SK-N-MC (cell line): ENCODE measurements at regions not wholly inside any gene's neighbourhood (a gene's known extent, or its start where the extent isn't known, plus 50 kb on each side); places are given as distances from the start of the nearest gene placed in this dataset.

Source experiments
- DNase-seq: peaks from one replicate; pipeline ENCODE4 v3.0.0-alpha.2; 2011; ENCODE audit warnings: low read depth, low spot score
- H3K27ac ChIP-seq: fragments of 200-600 bp; sonication (generic); 2 replicates; pipeline ENCODE4 v1.5.1; 2016; ENCODE audit warnings: mixed run types
- H3K36me3 ChIP-seq: fragments of 200-600 bp; sonication (generic); 2 replicates; pipeline ENCODE4 v1.6.1; 2017; ENCODE audit warnings: antibody characterized with exemption, low read length, mixed read lengths; ENCODE audit not compliant: insufficient read depth
- H3K4me3 ChIP-seq: fragments of 200-600 bp; sonication (generic); 2 replicates; pipeline ENCODE4 v1.5.1; 2016
- H3K9ac ChIP-seq: fragments of 200-600 bp; sonication (generic); 2 replicates; pipeline ENCODE4 v1.8.0; 2017; ENCODE audit warnings: mixed run types, mixed read lengths; ENCODE audit not compliant: insufficient read length
- H3K9me3 ChIP-seq: fragments of 200-600 bp; sonication (generic); 2 replicates; pipeline ENCODE4 v1.6.1; 2017; ENCODE audit warnings: low read depth, mild to moderate bottlenecking, antibody characterized with exemption, low read length, moderate library complexity, mixed read lengths
- EZH2 ChIP-seq: fragments of 200-600 bp; sonication (generic); IDR thresholded peaks from one replicate; pipeline ENCODE4 v1.6.1; 2017; ENCODE audit warnings: antibody characterized with exemption
- FOXP2 ChIP-seq: optimal IDR thresholded peaks from 2 replicates; pipeline ENCODE3; 2011; ENCODE audit warnings: mild to moderate bottlenecking, moderate library complexity; ENCODE audit not compliant: insufficient read depth; ENCODE audit errors: extremely low read length, control extremely low read depth
- POLR2AphosphoS5 ChIP-seq: IDR thresholded peaks from 2 replicates; pipeline ENCODE4 v1.6.1; 2012; ENCODE audit warnings: mild to moderate bottlenecking, low read depth, low read length, borderline replicate concordance

DNA sequence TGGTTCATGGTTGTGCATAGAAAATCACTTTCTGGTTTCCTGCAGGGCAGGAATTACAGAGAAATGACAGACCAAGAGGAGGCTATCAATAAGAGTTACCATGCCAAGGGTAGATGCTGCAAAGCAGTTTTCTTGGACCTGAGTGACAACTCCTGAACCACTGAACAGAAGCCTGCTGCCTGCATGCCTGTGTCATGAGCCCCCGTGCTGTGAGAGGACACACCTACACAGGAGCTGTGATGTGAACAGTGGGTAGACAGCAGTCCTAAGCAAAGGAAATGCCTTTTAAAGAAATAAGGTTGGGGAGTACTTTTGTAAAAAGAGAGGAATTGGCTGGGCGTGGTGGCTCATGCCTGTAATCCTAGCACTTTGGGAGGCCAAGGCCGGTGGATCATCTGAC lies 54.2 kb upstream of the CREB1 start:
- DNase-seq, result no peak
- no peak overlapping the region for H3K9ac ChIP-seq
- H3K4me3 ChIP-seq, result no peak overlapping the region
- H3K27ac ChIP-seq, result no peak overlapping the region
- H3K9me3 ChIP-seq, result no peaks in the 10 kb centered on the region
- no peak for TF ChIP-seq EZH2
- no peak for TF ChIP-seq POLR2AphosphoS5
- no peak for TF ChIP-seq FOXP2
- no peaks in the 10 kb centered on the region for H3K36me3 ChIP-seq

DNA sequence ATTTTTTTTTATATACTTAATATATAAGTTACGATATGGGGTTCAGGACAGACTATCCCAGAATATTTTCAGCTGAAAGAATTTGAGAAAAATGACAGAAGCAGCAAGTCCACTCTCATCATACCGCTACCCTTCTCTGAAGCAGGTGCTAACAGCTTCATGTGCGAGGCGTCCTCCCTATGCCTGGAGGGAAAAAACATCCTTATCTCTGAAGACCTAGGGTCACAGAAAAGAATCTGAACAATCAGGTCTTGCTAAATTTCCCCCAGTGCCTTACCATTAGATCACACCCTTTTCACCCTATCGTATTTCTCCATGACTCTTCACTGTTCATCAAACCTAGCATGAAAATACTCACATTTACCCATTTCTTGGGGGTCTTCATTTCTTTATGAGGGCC lies 51.9 kb upstream of the CREB1 start:
- Histone ChIP-seq H3K36me3 (no peaks in the 10 kb centered on the region), H3K9ac (no peak overlapping the region), H3K4me3 (no peak overlapping the region), H3K27ac (no peak overlapping the region), H3K9me3 (no peaks in the 10 kb centered on the region)
- TF ChIP-seq FOXP2, result no peak
- TF ChIP-seq POLR2AphosphoS5, result no peak
- no peak for DNase-seq

- Histone ChIP-seq H3K36me3 (no peaks in the 10 kb centered on the region), H3K27ac (no peak overlapping the region), H3K4me3 (no peak overlapping the region), H3K9ac (no peak overlapping the region), H3K9me3 (no peaks in the 10 kb centered on the region)
- no peak for DNase-seq
- TF ChIP-seq POLR2AphosphoS5 (no peak), EZH2 (no peak), FOXP2 (no peak)
These were observed 51.2 kb upstream of the CREB1 start for GRCh38 chr2:207478572-207478971.

GRCh38 chr2:207479198-207479785 lies 50.5 kb upstream of the CREB1 start:
- Histone ChIP-seq H3K27ac (no peak overlapping the region), H3K9ac (no peak overlapping the region), H3K36me3 (no peaks in the 10 kb centered on the region), H3K9me3 (no peaks in the 10 kb centered on the region), H3K4me3 (no peak overlapping the region)
- no peak for DNase-seq
- TF ChIP-seq FOXP2, result no peak
